Muscle of back (tissue), 3 donors: ENCODE measurements at regions not wholly inside any gene's neighbourhood (a gene's known extent, or its start where the extent isn't known, plus 50 kb on each side); places are given as distances from the start of the nearest gene placed in this dataset.

Source experiments
- DNase-seq, 3 donors: peaks; one replicate each; pipeline versions ENCODE4 v3.0.0 to v3.0.0-alpha.2; 2013

- DNase-seq, result no peak
Measured at GRCh38 chr2:238653431-238654109, 194.3 kb upstream of the TWIST2 start.

GRCh38 chr2:238654479-238655197 is 193.2 kb upstream of the TWIST2 start:
- no peak for DNase-seq

- DNase-seq, result no peak
Measured at GRCh38 chr2:238655198-238655860, 192.6 kb upstream of the TWIST2 start.

- no peak for DNase-seq
Measured at GRCh38 chr2:238655974-238656722, 191.7 kb upstream of the TWIST2 start.

- peak; percentile 47 to 81 (median 54) for DNase-seq
Measured at GRCh38 chr2:238657132-238658053, 190.5 kb upstream of the TWIST2 start.

GRCh38 chr2:238658054-238658407 is 189.9 kb upstream of the TWIST2 start:
- DNase-seq, result no peak

GRCh38 chr2:238658820-238659219 is 189.1 kb upstream of the TWIST2 start:
- DNase-seq, result no peak

GRCh38 chr2:238659231-238659630 is 188.7 kb upstream of the TWIST2 start:
- no peak for DNase-seq

GRCh38 chr2:238663586-238663985 is 184.3 kb upstream of the TWIST2 start:
- no peak for DNase-seq

- DNase-seq, result no peak
Measured at GRCh38 chr2:238665919-238666318, 182.0 kb upstream of the TWIST2 start.

- DNase-seq, result no peak
Measured at GRCh38 chr2:238666543-238666942, 181.3 kb upstream of the TWIST2 start.

GRCh38 chr2:238667008-238667407 is 180.9 kb upstream of the TWIST2 start:
- DNase-seq, result peak in 1 of 3 donors; percentile 53

- DNase-seq, result no peak
Measured at GRCh38 chr2:238667639-238668038, 180.2 kb upstream of the TWIST2 start.

GRCh38 chr2:238668426-238668825 is 179.5 kb upstream of the TWIST2 start:
- DNase-seq, result no peak

- no peak for DNase-seq
Measured at GRCh38 chr2:238669046-238669445, 178.8 kb upstream of the TWIST2 start.

- DNase-seq, result no peak
Measured at GRCh38 chr2:238669581-238670080, 178.3 kb upstream of the TWIST2 start.

GRCh38 chr2:238670111-238670585 is 177.7 kb upstream of the TWIST2 start:
- no peak for DNase-seq

- DNase-seq, result no peak
Measured at GRCh38 chr2:238682536-238682935, 165.3 kb upstream of the TWIST2 start.

GRCh38 chr2:238684362-238685326 is 163.2 kb upstream of the TWIST2 start:
- DNase-seq, result peak; percentile 81 to 93 (median 85)

- no peak for DNase-seq
Measured at GRCh38 chr2:238685327-238685709, 162.6 kb upstream of the TWIST2 start.
